Thyroid gland (tissue), 4 donors: ENCODE measurements at regions not wholly inside any gene's neighbourhood (a gene's known extent, or its start where the extent isn't known, plus 50 kb on each side); places are given as distances from the start of the nearest gene placed in this dataset.

Experiments used
- POLR2A ChIP-seq, 2 donors: fragments of 450-650 bp; IDR thresholded peaks; one replicate each; pipeline ENCODE4 v1.6.1; 2017; ENCODE audit warnings: antibody characterized with exemption in 2 of 2, mild to moderate bottlenecking in 2 of 2, moderate library complexity in 1 of 2
- TF ChIP-seq, protein P1 (sequence below), 6 experiments: fragments of 200-600 bp in 3 of 6; fragments of 450-650 bp in 3 of 6; sonication (generic) in 3 of 6; IDR thresholded peaks; one replicate each; pipeline ENCODE4 v1.5.1; 2016 to 2019; ENCODE audit warnings: antibody characterized with exemption in 6 of 6, mild to moderate bottlenecking in 2 of 6, inconsistent platforms in 1 of 6, moderate library complexity in 1 of 6

DNA sequence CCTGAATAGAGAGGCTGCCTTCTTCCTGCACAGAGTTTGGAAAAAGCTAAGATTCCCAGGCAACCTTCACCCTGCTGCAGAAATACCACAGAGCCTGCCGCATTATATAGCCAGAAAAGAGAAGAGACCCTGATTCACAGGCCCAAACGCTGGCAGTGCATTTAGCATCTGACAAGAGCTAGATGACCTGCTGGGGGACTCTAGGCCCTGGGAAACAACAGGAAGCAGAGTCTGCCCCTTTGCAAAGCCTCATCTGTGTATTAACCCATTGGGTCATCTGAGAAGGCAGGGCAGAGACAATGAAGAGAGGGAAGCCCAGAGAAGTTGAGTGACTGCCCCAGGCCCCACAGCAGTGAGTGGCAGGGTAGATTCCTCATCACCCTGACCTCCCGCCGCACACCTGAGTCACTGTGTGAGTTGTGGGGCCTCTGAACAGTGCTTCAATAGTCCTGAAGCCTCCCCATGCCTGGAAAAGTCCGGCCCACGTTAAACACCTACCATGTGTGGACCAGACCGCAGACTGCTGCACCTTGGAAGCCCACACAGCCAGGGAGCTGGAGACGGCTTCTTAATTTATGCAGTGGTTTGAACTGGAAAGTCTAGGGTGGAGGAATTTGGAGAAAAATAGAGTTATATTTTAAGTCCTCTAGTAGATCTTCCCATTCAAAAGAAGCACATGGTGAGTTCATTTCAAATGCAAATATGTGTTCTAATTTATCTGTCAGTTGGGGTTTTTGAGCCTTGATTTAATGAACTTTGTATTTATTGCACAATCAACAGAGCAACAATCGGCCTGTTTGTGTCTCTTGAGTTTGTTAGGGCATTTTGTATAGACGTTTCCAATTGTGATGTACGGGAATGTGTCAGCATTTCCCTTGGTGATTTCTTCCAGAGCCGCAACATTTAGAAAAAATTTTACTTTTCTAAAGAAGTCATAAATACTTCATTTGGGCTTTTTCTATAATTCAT, 80.4 kb upstream of the GPR26 start:
- TF ChIP-seq, protein P1, sequence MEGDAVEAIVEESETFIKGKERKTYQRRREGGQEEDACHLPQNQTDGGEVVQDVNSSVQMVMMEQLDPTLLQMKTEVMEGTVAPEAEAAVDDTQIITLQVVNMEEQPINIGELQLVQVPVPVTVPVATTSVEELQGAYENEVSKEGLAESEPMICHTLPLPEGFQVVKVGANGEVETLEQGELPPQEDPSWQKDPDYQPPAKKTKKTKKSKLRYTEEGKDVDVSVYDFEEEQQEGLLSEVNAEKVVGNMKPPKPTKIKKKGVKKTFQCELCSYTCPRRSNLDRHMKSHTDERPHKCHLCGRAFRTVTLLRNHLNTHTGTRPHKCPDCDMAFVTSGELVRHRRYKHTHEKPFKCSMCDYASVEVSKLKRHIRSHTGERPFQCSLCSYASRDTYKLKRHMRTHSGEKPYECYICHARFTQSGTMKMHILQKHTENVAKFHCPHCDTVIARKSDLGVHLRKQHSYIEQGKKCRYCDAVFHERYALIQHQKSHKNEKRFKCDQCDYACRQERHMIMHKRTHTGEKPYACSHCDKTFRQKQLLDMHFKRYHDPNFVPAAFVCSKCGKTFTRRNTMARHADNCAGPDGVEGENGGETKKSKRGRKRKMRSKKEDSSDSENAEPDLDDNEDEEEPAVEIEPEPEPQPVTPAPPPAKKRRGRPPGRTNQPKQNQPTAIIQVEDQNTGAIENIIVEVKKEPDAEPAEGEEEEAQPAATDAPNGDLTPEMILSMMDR (IDR thresholded peaks at IDR 0.05) = no peak
- no peak for TF ChIP-seq POLR2A (IDR thresholded peaks at IDR 0.05)
